Activated CD8-positive, alpha-beta memory T cell treated with anti-CD3 and anti-CD28 coated beads for 24 hours (primary cell): ENCODE measurements at regions not wholly inside any gene's neighbourhood (a gene's known extent, or its start where the extent isn't known, plus 50 kb on each side); places are given as distances from the start of the nearest gene placed in this dataset.

Experiments
- DNase-seq: peaks from one replicate; pipeline ENCODE4 v3.0.0-alpha.2; 2020

GRCh38 chr12:92215358-92215757, 69.7 kb upstream of the BTG1 start:
- DNase-seq: no peak

DNA sequence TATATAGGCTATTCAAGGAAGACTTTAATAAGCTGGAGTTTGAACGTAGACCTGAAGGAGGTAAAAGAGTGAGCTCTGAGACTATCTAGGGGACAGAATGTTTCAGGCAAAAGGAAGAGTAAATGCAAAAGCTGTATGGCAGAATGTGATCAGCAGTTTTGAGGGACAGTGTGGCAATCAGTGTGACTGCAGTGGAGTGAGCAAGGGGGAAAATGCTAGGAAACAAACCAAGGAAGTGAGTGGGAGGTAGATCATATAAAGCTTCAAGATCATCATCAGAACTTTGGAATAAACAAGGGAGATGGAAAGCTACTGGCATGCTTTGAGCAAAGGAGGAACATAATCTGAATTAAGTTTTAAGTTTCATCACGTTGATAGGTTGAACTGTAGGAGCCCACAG, 67.5 kb upstream of the BTG1 start:
- no peak for DNase-seq

DNA sequence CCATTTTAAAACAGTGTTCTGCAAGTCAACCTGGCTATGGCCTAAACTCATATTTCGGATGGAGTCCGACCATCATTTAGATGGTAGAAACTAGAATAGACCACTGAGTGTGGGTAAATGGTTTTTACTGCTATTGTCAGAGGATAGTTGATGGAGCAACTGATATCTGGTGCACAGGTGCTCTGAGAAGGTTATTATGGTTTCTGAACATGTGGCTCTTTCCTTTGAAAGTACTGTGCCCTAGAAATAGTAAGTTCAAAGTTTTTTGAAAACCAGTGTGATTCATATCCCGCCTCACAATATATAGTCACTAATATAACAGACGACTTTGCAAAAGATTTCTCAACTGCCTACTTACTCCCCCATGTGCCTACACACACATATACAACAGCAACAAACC, 64.4 kb upstream of the BTG1 start:
- DNase-seq: no peak

GRCh38 chr12:92208613-92209121, 63.0 kb upstream of the BTG1 start:
- DNase-seq: peak; percentile 66

DNA sequence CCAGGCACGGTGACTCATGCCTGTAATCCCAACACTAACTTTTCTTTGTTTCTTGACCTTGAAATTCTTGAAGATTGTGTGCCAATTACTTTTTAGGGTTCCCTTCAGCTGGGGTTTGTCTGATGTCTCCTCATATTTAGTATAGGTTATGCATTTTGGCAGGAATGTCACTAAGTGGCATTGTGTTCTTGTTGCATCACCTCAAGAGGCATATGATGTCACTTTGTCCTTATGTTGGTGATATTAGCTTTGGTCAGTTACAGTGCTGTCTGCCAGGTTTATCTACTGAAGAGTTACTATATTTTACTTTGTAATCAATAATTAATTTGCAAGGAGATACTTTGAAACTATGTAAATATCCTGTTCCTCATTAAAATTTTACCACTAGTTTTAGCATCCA, 61.0 kb upstream of the BTG1 start:
- no peak for DNase-seq

DNA sequence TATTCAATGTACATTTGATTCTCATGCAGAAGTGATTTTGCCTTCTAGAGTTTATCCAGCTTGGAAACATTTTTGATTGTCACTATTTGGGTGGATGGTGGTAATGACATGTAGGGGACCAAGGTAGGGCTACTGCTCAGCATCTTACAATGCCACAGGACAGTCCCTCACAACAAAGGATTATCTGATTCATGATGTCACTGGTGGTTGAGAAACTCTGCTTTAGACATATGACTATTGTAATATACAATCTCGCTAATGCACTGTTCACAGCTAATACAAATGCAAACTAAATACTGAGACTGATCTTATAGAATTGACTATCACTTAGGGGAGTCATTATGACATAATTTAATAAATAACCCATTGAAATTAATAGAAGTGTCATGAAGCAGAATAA, 60.4 kb upstream of the BTG1 start:
- DNase-seq: no peak

DNA sequence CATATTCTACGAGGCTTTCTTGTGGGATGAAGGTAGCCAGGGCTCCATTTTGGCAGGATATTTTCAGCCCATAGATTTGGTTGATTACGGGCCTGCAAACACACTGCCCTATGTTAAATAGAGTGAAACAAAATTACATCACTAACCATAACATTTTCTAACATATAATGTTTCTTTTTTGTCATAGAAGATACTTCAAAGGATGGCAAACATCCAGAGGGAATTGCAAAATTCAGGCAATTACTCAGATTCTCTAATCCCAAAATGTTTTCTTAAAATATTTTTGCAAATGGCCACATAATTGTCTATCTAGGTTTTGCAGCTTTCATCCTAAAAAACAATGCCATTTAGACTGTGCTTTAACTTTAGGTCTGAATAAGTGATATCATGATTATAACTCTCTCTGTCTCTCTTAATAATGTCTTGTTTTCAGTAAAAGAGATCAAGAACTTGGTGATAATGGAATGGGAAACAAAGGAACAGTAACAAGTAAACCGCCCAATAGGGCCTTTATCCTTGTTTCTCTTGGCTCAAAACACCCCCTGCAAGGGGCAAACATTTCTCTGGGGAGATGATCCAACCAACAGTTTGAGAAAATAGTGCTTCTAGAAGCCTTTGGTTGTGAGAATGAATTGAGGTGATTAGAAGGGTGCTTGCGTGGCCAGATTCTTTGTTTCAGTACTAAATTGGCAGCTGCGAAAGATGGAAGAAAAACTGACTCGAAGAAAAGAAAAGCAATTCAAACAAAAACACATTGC, 54.4 kb upstream of the BTG1 start:
- no peak for DNase-seq

GRCh38 chr12:92197815-92198214, 52.2 kb upstream of the BTG1 start:
- no peak for DNase-seq

- no peak for DNase-seq
Observed at GRCh38 chr12:92196368-92196767, 50.7 kb upstream of the BTG1 start.
